Natural killer cell treated with Interleukin-12 subunit alpha and Interleukin-12 subunit beta and Interleukin-15 and Interleukin-18, amount 100 ng/mL, for 72 hours (primary cell): ENCODE measurements at regions not wholly inside any gene's neighbourhood (a gene's known extent, or its start where the extent isn't known, plus 50 kb on each side); places are given as distances from the start of the nearest gene placed in this dataset.

Source experiments
- ATAC-seq, 2 donors: fragments of 150-1000 bp; cut with Tn5 transposase in 1 of 2; sonication (Bioruptor Pico), chemical (Tn5 transposase) in 1 of 2; 2 replicates each; pipeline ENCODE4 v1.10.0; 2021
- DNase-seq: peaks from one replicate; pipeline ENCODE4 v3.0.0; 2022; ENCODE audit warnings: low spot score
- H3K27ac Mint-ChIP-seq, 2 donors: 1 replicate in 1 of 2; 2 replicates in 1 of 2; pipeline ENCODE4 v1.8.0; 2022; ENCODE audit warnings: mixed read lengths in 2 of 2, mild to moderate bottlenecking in 1 of 2, moderate library complexity in 1 of 2
- H3K27me3 Mint-ChIP-seq, 2 donors: 1 replicate in 1 of 2; 2 replicates in 1 of 2; pipeline ENCODE4 v1.8.0; 2022; ENCODE audit warnings: mixed read lengths in 2 of 2
- H3K36me3 Mint-ChIP-seq: one replicate; pipeline ENCODE4 v1.8.0; 2022; ENCODE audit warnings: mixed read lengths
- H3K4me1 Mint-ChIP-seq, 2 donors: 1 replicate in 1 of 2; 2 replicates in 1 of 2; pipeline ENCODE4 v1.8.0; 2022; ENCODE audit warnings: low read depth in 2 of 2, mixed read lengths in 2 of 2, mild to moderate bottlenecking in 1 of 2
- H3K4me3 Mint-ChIP-seq: one replicate; pipeline ENCODE4 v1.8.0; 2022; ENCODE audit warnings: mixed read lengths
- H3K9me3 Mint-ChIP-seq: 2 replicates; pipeline ENCODE4 v1.8.0; 2022; ENCODE audit warnings: mixed read lengths

- peaks cover 11% of the 10 kb centered on the region for H3K36me3 Mint-ChIP-seq
- peaks cover 8% of the 10 kb centered on the region for H3K9me3 Mint-ChIP-seq
- H3K27ac Mint-ChIP-seq, result no peak overlapping the region
- DNase-seq (no peak), ATAC-seq (no peak)
- peaks cover 0 to 11% of the 10 kb centered on the region in 2 donors for H3K27me3 Mint-ChIP-seq
- no peak overlapping the region for H3K4me3 Mint-ChIP-seq
- H3K4me1 Mint-ChIP-seq, result no peaks in the 10 kb centered on the region
Observed at GRCh38 chr11:109193880-109194279, 228.1 kb upstream of the C11orf87 start.

DNA sequence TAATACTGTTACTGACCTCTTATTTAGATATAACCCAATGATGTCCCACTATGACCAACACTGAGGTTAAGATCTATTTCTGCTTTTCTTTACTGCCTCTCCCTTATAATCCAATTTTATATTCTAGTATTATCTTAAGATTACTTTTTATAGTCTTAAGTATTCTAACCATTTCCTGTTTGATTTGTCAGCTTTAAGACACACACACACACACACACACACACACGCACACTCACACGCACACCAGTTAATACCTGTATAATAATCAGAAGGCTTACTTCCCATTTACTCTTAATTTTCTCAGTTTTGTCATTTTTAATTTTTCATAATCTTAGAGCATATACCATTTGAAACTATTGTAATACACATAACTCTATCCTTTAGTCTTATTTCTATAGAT lies 226.0 kb upstream of the C11orf87 start:
- peaks cover 7% of the 10 kb centered on the region for H3K36me3 Mint-ChIP-seq
- DNase-seq, result no peak
- no peak overlapping the region for H3K4me3 Mint-ChIP-seq
- peaks cover 5% of the 10 kb centered on the region for H3K9me3 Mint-ChIP-seq
- ATAC-seq, result no peak
- no peaks in the 10 kb centered on the region for H3K4me1 Mint-ChIP-seq
- peaks cover 0 to 17% of the 10 kb centered on the region in 2 donors for H3K27me3 Mint-ChIP-seq
- H3K27ac Mint-ChIP-seq, result no peak overlapping the region

GRCh38 chr11:109197656-109198055 lies 224.3 kb upstream of the C11orf87 start:
- ATAC-seq (no peak), DNase-seq (no peak)
- H3K36me3 Mint-ChIP-seq, result no peaks in the 10 kb centered on the region
- no peaks in the 10 kb centered on the region for H3K4me1 Mint-ChIP-seq
- peaks cover 0 to 17% of the 10 kb centered on the region in 2 donors for H3K27me3 Mint-ChIP-seq
- no peak overlapping the region for H3K4me3 Mint-ChIP-seq
- H3K27ac Mint-ChIP-seq, result no peak overlapping the region
- no peaks in the 10 kb centered on the region for H3K9me3 Mint-ChIP-seq

- Mint-ChIP-seq H3K27ac (no peak overlapping the region), H3K36me3 (no peaks in the 10 kb centered on the region), H3K27me3 (peaks cover 0 to 9% of the 10 kb centered on the region in 2 donors), H3K9me3 (peaks cover 7% of the 10 kb centered on the region), H3K4me1 (no peaks in the 10 kb centered on the region), H3K4me3 (no peak overlapping the region)
- DNase-seq (no peak), ATAC-seq (no peak)
Observed at GRCh38 chr11:109203176-109203575, 218.8 kb upstream of the C11orf87 start.

DNA sequence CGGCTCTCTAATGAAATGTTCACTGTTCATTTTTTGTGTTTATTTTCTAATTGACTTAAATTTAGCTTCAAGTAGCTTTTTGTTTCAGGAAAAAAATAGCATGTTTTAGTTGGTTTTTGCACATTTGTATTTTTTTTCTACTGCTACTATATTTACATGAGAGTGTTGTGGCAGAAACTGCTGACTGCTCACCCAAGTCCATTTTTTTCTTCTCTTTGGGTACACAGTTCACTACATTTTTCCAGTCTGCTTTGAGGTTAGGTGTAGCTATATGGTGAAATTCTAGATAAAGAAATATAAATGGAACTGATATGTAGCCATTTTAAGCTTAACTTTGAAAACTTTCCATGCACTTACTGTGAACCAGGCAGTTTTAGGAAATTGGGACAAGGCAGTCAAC lies 216.7 kb upstream of the C11orf87 start:
- peaks cover 9% of the 10 kb centered on the region for H3K9me3 Mint-ChIP-seq
- no peak for ATAC-seq
- no peaks in the 10 kb centered on the region for H3K36me3 Mint-ChIP-seq
- H3K27ac Mint-ChIP-seq, result no peak overlapping the region
- no peaks in the 10 kb centered on the region for H3K27me3 Mint-ChIP-seq
- H3K4me1 Mint-ChIP-seq, result no peaks in the 10 kb centered on the region
- no peak for DNase-seq
- no peak overlapping the region for H3K4me3 Mint-ChIP-seq

GRCh38 chr11:109208121-109208520 lies 213.9 kb upstream of the C11orf87 start:
- peaks cover 9% of the 10 kb centered on the region for H3K9me3 Mint-ChIP-seq
- H3K27ac Mint-ChIP-seq, result no peak overlapping the region
- no peak overlapping the region for H3K4me3 Mint-ChIP-seq
- no peak for ATAC-seq
- DNase-seq, result no peak
- no peaks in the 10 kb centered on the region for H3K4me1 Mint-ChIP-seq
- no peaks in the 10 kb centered on the region for H3K36me3 Mint-ChIP-seq
- H3K27me3 Mint-ChIP-seq, result peaks cover 0 to 5% of the 10 kb centered on the region in 2 donors

GRCh38 chr11:109209572-109209971 lies 212.4 kb upstream of the C11orf87 start:
- Mint-ChIP-seq H3K27me3 (peaks cover 0 to 5% of the 10 kb centered on the region in 2 donors), H3K4me1 (no peaks in the 10 kb centered on the region), H3K36me3 (no peaks in the 10 kb centered on the region), H3K27ac (no peak overlapping the region), H3K4me3 (no peak overlapping the region), H3K9me3 (peaks cover 9% of the 10 kb centered on the region)
- ATAC-seq, result no peak
- no peak for DNase-seq

DNA sequence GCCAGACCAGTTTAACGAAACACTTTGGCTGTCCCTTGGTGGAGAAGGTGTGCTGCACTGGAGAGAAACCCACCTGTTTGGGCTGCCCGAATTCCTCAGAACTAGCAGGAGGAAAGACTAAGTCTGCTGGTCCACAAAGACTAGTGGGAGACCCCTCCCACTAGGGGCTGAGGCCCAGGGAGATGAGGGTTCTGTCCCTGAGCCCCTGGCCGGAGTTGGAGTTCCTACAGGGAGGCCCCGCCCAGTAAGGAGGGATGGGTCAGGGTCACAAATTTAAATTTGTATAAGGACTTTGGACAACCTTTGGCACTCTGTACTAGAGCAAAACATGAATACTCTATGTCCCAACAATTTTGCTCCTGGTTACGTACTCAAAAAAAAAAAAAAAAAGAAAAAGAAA lies 200.8 kb upstream of the C11orf87 start:
- no peak for DNase-seq
- no peak overlapping the region for H3K27ac Mint-ChIP-seq
- H3K4me3 Mint-ChIP-seq, result no peak overlapping the region
- H3K9me3 Mint-ChIP-seq, result peaks cover 11% of the 10 kb centered on the region
- ATAC-seq, result no peak
- no peaks in the 10 kb centered on the region for H3K4me1 Mint-ChIP-seq
- no peaks in the 10 kb centered on the region for H3K27me3 Mint-ChIP-seq
- no peaks in the 10 kb centered on the region for H3K36me3 Mint-ChIP-seq

DNA sequence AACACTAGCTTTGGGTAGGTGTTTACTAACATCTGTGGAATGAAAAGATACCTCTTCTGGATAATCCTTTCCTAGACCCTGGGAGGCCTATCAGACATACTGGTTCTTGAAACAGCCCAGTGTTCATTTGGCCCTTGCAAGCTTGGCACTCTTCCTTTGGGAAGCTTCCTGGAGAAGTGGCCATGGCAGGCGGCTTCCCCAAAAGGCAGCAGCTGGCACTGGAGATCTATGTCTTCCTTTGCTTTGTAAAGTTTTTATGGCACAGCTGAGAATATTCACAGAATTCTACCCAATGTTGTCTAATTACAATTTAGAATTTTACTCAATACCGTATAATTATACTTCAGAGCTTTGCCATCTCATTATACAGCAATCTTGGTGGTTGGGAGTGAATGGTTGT lies 199.2 kb upstream of the C11orf87 start:
- Mint-ChIP-seq H3K27ac (no peak overlapping the region), H3K27me3 (no peaks in the 10 kb centered on the region), H3K4me3 (no peak overlapping the region), H3K4me1 (no peaks in the 10 kb centered on the region), H3K9me3 (peaks cover 11% of the 10 kb centered on the region), H3K36me3 (no peaks in the 10 kb centered on the region)
- ATAC-seq (no peak), DNase-seq (no peak)

- Mint-ChIP-seq H3K27ac (no peak overlapping the region), H3K36me3 (no peaks in the 10 kb centered on the region), H3K27me3 (no peaks in the 10 kb centered on the region), H3K9me3 (peaks cover 7% of the 10 kb centered on the region), H3K4me1 (no peaks in the 10 kb centered on the region), H3K4me3 (no peak overlapping the region)
- no peak for ATAC-seq
- no peak for DNase-seq
Observed at GRCh38 chr11:109223451-109223850, 198.5 kb upstream of the C11orf87 start.

DNA sequence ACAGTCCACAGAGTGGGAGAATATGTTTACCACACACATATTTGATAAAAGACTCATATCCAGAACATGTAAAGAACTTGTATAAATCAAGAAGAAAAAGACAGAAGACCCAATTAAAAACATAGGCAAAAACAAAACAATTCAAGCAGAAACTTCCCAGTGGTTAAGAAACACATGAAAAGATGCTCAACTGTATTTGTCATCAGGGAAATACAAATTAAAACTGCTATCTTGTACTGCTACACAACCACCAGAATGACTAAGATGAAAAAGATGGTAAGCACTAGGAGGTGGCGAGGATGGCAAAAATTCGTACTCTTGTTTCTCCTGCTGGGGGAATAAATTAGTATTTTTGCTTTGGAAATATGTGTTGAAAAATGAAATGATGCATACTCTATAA lies 192.3 kb upstream of the C11orf87 start:
- Mint-ChIP-seq H3K36me3 (no peaks in the 10 kb centered on the region), H3K4me1 (no peaks in the 10 kb centered on the region), H3K27ac (no peak overlapping the region), H3K27me3 (no peaks in the 10 kb centered on the region), H3K9me3 (no peaks in the 10 kb centered on the region), H3K4me3 (no peak overlapping the region)
- ATAC-seq (no peak), DNase-seq (no peak)

GRCh38 chr11:109236188-109236587 lies 185.8 kb upstream of the C11orf87 start:
- DNase-seq (no peak), ATAC-seq (no peak)
- Mint-ChIP-seq H3K27ac (no peak overlapping the region), H3K4me1 (no peaks in the 10 kb centered on the region), H3K9me3 (peaks cover 7% of the 10 kb centered on the region), H3K36me3 (no peaks in the 10 kb centered on the region), H3K4me3 (no peak overlapping the region), H3K27me3 (no peaks in the 10 kb centered on the region)

DNA sequence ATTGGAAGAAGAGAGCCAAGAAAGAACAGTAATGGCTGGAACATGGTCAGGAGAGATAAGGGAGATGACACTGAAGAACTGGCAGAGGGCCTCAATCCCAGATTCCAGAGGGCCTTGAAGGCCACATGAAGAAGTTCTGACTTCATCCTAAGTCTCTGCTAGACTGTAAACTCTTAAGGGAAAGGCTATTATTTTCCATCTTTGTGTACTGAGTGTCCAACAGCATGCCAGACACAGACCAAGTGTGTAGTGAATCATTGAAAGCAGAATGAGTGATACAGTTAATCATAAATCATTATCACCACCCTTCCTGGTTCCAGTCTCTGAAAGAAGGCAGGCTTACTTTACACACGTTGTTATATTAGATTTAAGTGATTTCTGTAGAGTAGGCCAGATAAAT lies 185.3 kb upstream of the C11orf87 start:
- Mint-ChIP-seq H3K4me1 (no peaks in the 10 kb centered on the region), H3K27me3 (no peaks in the 10 kb centered on the region), H3K9me3 (peaks cover 7% of the 10 kb centered on the region), H3K27ac (no peak overlapping the region), H3K36me3 (no peaks in the 10 kb centered on the region), H3K4me3 (no peak overlapping the region)
- ATAC-seq (no peak), DNase-seq (no peak)

- peaks cover 12% of the 10 kb centered on the region for H3K9me3 Mint-ChIP-seq
- H3K27me3 Mint-ChIP-seq, result no peaks in the 10 kb centered on the region
- DNase-seq, result no peak
- ATAC-seq, result no peak
- no peak overlapping the region for H3K4me3 Mint-ChIP-seq
- no peaks in the 10 kb centered on the region for H3K36me3 Mint-ChIP-seq
- H3K27ac Mint-ChIP-seq, result no peak overlapping the region
- H3K4me1 Mint-ChIP-seq, result no peaks in the 10 kb centered on the region
Observed at GRCh38 chr11:109237636-109238035, 184.4 kb upstream of the C11orf87 start.

DNA sequence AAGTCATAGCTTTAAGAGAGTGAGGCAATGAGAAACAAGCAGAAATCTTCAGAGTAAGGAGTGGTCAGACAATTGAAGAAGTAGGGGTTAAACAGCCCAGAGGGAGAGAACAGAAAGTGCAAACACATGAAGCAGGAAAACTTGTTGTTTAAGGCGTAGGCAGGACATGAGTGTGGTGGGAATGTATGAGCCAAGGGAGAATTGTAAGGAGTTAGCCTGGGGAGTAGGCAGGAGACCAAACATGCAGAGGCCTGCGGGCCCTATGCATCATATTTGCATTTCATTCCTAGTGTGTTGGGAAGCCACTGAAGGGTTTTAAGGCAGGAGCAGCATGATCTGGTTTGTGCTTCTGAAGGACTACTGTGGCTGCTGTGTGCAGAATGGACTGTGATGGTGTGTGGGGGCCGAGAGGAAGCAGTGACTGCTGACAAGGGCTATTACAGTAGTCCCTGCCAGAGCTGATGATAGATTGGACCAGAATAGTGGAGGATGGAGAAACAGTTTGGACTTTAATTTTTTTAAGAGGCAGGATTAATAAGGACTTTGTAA lies 179.9 kb upstream of the C11orf87 start:
- H3K4me1 Mint-ChIP-seq, result no peaks in the 10 kb centered on the region
- H3K27ac Mint-ChIP-seq, result no peak overlapping the region
- ATAC-seq, result no peak
- no peaks in the 10 kb centered on the region for H3K27me3 Mint-ChIP-seq
- no peaks in the 10 kb centered on the region for H3K36me3 Mint-ChIP-seq
- no peak for DNase-seq
- peaks cover 12% of the 10 kb centered on the region for H3K9me3 Mint-ChIP-seq
- H3K4me3 Mint-ChIP-seq, result no peak overlapping the region
